Erythroblast (primary cell): ENCODE measurements at regions not wholly inside any gene's neighbourhood (a gene's known extent, or its start where the extent isn't known, plus 50 kb on each side); places are given as distances from the start of the nearest gene placed in this dataset.

Source experiments
- GATA1 ChIP-seq: IDR thresholded peaks from 2 replicates; pipeline ENCODE4 v1.6.1; 2011; ENCODE audit warnings: low read depth, mild to moderate bottlenecking, control low read depth, low read length, moderate library complexity
- POLR2A ChIP-seq: IDR thresholded peaks from 2 replicates; pipeline ENCODE4 v1.6.1; 2011; ENCODE audit warnings: mild to moderate bottlenecking, low read length

- TF ChIP-seq POLR2A = no peak
- no peak for TF ChIP-seq GATA1
Measured at GRCh38 chr1:239297910-239298309, 88.5 kb upstream of the CHRM3 start.
